ENCODE measurements at regions not wholly inside any gene's neighbourhood (a gene's known extent, or its start where the extent isn't known, plus 50 kb on each side); places are given as distances from the start of the nearest gene placed in this dataset.

DNA sequence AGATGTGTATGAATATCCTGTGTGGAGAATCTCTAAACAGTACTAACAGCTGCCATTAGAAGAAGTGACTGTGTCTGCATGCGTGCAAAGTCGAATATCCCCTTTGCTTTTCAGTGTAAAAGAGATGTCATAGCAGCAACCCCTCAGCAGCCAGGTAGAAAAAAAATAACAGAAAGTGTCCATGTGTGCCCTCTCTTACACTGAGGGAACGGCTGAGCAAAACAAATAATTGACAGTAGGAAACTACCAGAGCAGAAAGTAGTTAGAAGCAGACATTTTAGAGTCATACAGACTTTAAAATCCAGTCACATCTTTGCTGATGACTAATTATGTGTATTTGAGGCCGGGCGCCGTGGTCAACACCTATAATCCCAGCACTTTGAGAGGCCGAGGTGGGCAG lies 370.8 kb downstream of the GPM6A start:
- no peak for TF ChIP-seq ARNTL (CRISPR knock-in tag; IDR thresholded peaks at IDR 0.05; ENCODE audit: borderline replicate concordance, low read depth)
- no peak for TF ChIP-seq ZFP30 (CRISPR knock-in tag; IDR thresholded peaks at IDR 0.05)
- TF ChIP-seq RARB (CRISPR knock-in tag; IDR thresholded peaks at IDR 0.05): no peak
- TF ChIP-seq ISL1 (CRISPR knock-in tag; IDR thresholded peaks at IDR 0.05): no peak
- no peak for TF ChIP-seq ZFP3 (CRISPR knock-in tag; IDR thresholded peaks at IDR 0.05)
- TF ChIP-seq POU6F1 (CRISPR knock-in tag; IDR thresholded peaks at IDR 0.05; ENCODE audit: borderline replicate concordance, low read depth): no peak
- TF ChIP-seq CREB5 (CRISPR knock-in tag; IDR thresholded peaks at IDR 0.05; ENCODE audit: low read depth): no peak
- no peak for TF ChIP-seq TCF4 (CRISPR knock-in tag; IDR thresholded peaks at IDR 0.05; ENCODE audit: borderline replicate concordance)
